ENCODE measurements at regions not wholly inside any gene's neighbourhood (a gene's known extent, or its start where the extent isn't known, plus 50 kb on each side); places are given as distances from the start of the nearest gene placed in this dataset.

GRCh38 chr5:25418978-25419377 lies 774.2 kb upstream of the CDH10 start:
- no peaks in the 10 kb centered on the region for H3K4me1 Mint-ChIP-seq (ENCODE audit: low read depth)
- H3K27me3 Mint-ChIP-seq = no peaks in the 10 kb centered on the region
- TF ChIP-seq, protein P1, sequence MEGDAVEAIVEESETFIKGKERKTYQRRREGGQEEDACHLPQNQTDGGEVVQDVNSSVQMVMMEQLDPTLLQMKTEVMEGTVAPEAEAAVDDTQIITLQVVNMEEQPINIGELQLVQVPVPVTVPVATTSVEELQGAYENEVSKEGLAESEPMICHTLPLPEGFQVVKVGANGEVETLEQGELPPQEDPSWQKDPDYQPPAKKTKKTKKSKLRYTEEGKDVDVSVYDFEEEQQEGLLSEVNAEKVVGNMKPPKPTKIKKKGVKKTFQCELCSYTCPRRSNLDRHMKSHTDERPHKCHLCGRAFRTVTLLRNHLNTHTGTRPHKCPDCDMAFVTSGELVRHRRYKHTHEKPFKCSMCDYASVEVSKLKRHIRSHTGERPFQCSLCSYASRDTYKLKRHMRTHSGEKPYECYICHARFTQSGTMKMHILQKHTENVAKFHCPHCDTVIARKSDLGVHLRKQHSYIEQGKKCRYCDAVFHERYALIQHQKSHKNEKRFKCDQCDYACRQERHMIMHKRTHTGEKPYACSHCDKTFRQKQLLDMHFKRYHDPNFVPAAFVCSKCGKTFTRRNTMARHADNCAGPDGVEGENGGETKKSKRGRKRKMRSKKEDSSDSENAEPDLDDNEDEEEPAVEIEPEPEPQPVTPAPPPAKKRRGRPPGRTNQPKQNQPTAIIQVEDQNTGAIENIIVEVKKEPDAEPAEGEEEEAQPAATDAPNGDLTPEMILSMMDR (IDR thresholded peaks at IDR 0.05; ENCODE audit: unreplicated experiment) = no peak
- no peak for DNase-seq (ENCODE audit: low spot score, unreplicated experiment)
- H3K27ac Mint-ChIP-seq = no peak overlapping the region
- no peaks in the 10 kb centered on the region for H3K36me3 Mint-ChIP-seq (ENCODE audit: insufficient read depth)
- H3K4me3 Mint-ChIP-seq (ENCODE audit: low read depth) = no peak overlapping the region
- H3K9me3 Mint-ChIP-seq (ENCODE audit: low read depth) = no peaks in the 10 kb centered on the region

DNA sequence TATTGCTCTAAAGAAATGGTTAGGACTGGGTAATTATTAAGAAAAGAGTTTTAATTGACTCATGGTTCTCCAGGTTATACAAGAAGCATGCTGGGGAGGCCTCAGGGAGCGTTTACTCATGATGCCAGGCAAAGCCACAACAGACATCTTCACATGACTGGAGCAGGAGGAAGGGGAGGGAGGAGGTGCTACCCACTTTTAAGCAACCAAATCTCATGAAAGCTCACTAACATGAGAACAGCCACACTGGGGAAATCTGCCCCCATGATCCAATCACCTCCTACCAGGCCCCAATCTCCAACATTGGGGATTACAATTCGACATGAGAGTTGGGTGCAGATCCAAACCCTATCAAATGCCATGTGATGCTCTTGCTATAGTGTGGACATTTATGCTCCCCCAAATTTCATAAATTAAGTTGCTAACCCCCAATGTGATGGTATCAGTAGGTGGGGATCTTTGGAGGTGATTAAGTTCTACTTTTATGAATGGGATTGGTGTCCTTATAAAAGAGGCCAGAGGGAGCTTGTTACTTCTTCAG lies 773.6 kb upstream of the CDH10 start:
- Mint-ChIP-seq H3K27me3 (no peaks in the 10 kb centered on the region), H3K4me3 (ENCODE audit: low read depth) (no peak overlapping the region), H3K4me1 (ENCODE audit: low read depth) (no peaks in the 10 kb centered on the region), H3K36me3 (ENCODE audit: insufficient read depth) (no peaks in the 10 kb centered on the region), H3K9me3 (ENCODE audit: low read depth) (no peaks in the 10 kb centered on the region), H3K27ac (no peak overlapping the region)
- TF ChIP-seq, protein P1 (IDR thresholded peaks at IDR 0.05; ENCODE audit: unreplicated experiment) = no peak
- no peak for DNase-seq (ENCODE audit: low spot score, unreplicated experiment)

GRCh38 chr5:25416960-25417359 lies 772.2 kb upstream of the CDH10 start:
- no peak for DNase-seq (ENCODE audit: low spot score, unreplicated experiment)
- Mint-ChIP-seq H3K4me1 (ENCODE audit: low read depth) (no peaks in the 10 kb centered on the region), H3K4me3 (ENCODE audit: low read depth) (no peak overlapping the region), H3K36me3 (ENCODE audit: insufficient read depth) (no peaks in the 10 kb centered on the region), H3K27me3 (no peaks in the 10 kb centered on the region), H3K27ac (no peak overlapping the region), H3K9me3 (ENCODE audit: low read depth) (no peaks in the 10 kb centered on the region)
- TF ChIP-seq, protein P1 (IDR thresholded peaks at IDR 0.05; ENCODE audit: unreplicated experiment) = no peak

DNA sequence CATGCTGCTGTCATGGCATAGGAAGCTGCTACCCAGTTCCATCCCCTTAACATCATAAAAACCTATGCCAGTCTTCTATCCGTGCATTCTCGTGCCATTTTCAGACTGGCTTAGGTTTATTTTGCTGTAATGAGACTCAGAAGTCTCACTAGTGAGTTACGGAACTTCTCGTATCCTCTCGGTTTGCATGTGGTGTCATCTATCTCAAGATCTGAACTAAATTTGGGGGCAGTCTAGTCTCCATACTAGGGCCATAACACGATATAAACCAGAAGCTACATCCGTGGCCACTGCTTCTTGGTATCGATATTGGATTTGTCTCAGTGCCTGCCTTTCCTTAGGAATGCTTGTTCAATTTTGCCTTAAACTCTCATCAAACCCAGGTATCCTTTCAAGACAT lies 771.2 kb upstream of the CDH10 start:
- Mint-ChIP-seq H3K4me3 (ENCODE audit: low read depth) (no peak overlapping the region), H3K36me3 (ENCODE audit: insufficient read depth) (no peaks in the 10 kb centered on the region), H3K27ac (no peak overlapping the region), H3K4me1 (ENCODE audit: low read depth) (no peaks in the 10 kb centered on the region), H3K27me3 (no peaks in the 10 kb centered on the region), H3K9me3 (ENCODE audit: low read depth) (no peaks in the 10 kb centered on the region)
- TF ChIP-seq, protein P1 (IDR thresholded peaks at IDR 0.05; ENCODE audit: unreplicated experiment) = no peak
- no peak for DNase-seq (ENCODE audit: low spot score, unreplicated experiment)

GRCh38 chr5:25414742-25415141 lies 770.0 kb upstream of the CDH10 start:
- Mint-ChIP-seq H3K9me3 (ENCODE audit: low read depth) (no peaks in the 10 kb centered on the region), H3K27ac (peak overlapping the region; percentile 21), H3K4me1 (ENCODE audit: low read depth) (no peaks in the 10 kb centered on the region), H3K4me3 (ENCODE audit: low read depth) (no peak overlapping the region), H3K27me3 (no peaks in the 10 kb centered on the region), H3K36me3 (ENCODE audit: insufficient read depth) (no peaks in the 10 kb centered on the region)
- TF ChIP-seq, protein P1 (IDR thresholded peaks at IDR 0.05; ENCODE audit: unreplicated experiment) = no peak
- DNase-seq (ENCODE audit: low spot score, unreplicated experiment) = no peak
